ENCODE measurements at regions not wholly inside any gene's neighbourhood (a gene's known extent, or its start where the extent isn't known, plus 50 kb on each side); places are given as distances from the start of the nearest gene placed in this dataset.

DNA sequence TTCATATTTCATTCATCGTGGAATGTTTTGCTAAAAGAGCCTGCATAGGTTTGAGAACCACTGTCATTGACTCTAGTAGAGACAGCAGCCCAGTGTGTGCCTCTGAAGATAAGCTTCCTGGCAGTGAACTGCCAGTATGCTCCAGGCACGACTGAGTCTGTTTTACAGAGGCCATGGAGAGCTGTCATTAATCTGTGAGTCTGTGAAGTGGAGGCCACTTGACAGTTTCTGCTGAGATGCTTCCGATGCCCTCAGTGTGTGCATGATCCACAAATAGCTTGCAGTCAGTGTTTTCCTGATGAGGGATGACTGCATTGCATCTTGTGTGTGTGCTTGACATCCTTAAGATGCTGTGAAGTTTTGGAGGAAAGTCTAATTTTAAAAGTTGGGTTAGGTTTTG, 162.2 kb downstream of the PFKFB3 start:
- TF ChIP-seq, protein P1, sequence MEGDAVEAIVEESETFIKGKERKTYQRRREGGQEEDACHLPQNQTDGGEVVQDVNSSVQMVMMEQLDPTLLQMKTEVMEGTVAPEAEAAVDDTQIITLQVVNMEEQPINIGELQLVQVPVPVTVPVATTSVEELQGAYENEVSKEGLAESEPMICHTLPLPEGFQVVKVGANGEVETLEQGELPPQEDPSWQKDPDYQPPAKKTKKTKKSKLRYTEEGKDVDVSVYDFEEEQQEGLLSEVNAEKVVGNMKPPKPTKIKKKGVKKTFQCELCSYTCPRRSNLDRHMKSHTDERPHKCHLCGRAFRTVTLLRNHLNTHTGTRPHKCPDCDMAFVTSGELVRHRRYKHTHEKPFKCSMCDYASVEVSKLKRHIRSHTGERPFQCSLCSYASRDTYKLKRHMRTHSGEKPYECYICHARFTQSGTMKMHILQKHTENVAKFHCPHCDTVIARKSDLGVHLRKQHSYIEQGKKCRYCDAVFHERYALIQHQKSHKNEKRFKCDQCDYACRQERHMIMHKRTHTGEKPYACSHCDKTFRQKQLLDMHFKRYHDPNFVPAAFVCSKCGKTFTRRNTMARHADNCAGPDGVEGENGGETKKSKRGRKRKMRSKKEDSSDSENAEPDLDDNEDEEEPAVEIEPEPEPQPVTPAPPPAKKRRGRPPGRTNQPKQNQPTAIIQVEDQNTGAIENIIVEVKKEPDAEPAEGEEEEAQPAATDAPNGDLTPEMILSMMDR (IDR thresholded peaks at IDR 0.05), result no peak
- H3K4me3 Mint-ChIP-seq, result no peak overlapping the region
- H3K9me3 Mint-ChIP-seq, result no peaks in the 10 kb centered on the region; the same call in 1 of the 2 replicates
- H3K27ac Mint-ChIP-seq, result no peak overlapping the region
- H3K36me3 Mint-ChIP-seq (ENCODE audit: low read depth), result no peaks in the 10 kb centered on the region
- H3K27me3 Mint-ChIP-seq (ENCODE audit: insufficient read depth), result peaks cover 8% of the 10 kb centered on the region
- peaks cover 12% of the 10 kb centered on the region for H3K4me1 Mint-ChIP-seq (ENCODE audit: low read depth)
- DNase-seq, result no peak

DNA sequence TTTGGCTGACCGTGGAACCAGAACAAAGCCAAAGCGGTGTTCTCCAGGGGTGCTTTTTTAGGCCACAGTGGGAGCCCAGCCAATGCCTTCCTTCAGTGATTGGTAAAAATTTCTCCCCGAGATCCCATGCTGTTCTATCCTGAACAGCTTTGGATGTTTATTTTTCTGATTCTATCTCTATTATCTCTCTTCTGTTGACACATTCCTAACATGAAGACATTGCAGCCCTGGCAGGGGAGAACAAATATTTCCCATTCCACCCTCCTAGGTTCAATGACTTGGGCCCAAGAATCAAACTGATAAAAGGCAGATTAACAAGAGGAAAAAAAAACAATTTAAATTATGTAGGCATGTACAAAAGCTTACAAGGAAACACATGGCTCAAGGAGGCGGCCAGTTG, 162.7 kb downstream of the PFKFB3 start:
- TF ChIP-seq, protein P1 (IDR thresholded peaks at IDR 0.05), result no peak
- peaks cover 8% of the 10 kb centered on the region for H3K27me3 Mint-ChIP-seq (ENCODE audit: insufficient read depth)
- H3K9me3 Mint-ChIP-seq, result no peaks in the 10 kb centered on the region; the same call in 1 of the 2 replicates
- peaks cover 12% of the 10 kb centered on the region for H3K4me1 Mint-ChIP-seq (ENCODE audit: low read depth)
- no peak for DNase-seq
- H3K27ac Mint-ChIP-seq, result no peak overlapping the region
- H3K36me3 Mint-ChIP-seq (ENCODE audit: low read depth), result no peaks in the 10 kb centered on the region
- H3K4me3 Mint-ChIP-seq, result no peak overlapping the region
